Kidney epithelial cell (primary cell): ENCODE measurements at regions not wholly inside any gene's neighbourhood (a gene's known extent, or its start where the extent isn't known, plus 50 kb on each side); places are given as distances from the start of the nearest gene placed in this dataset.

Source experiments
- DNase-seq: peaks from one replicate; pipeline ENCODE4 v3.0.0-alpha.2; 2010; ENCODE audit warnings: low read depth
- H3K27me3 ChIP-seq: 2 replicates; pipeline ENCODE4 v1.6.0; 2011; ENCODE audit warnings: low read length; ENCODE audit not compliant: control insufficient read depth, insufficient read depth
- H3K36me3 ChIP-seq: 2 replicates; pipeline ENCODE4 v1.5.1; 2011; ENCODE audit warnings: low read length; ENCODE audit not compliant: control insufficient read depth, insufficient read depth
- H3K4me3 ChIP-seq: 2 replicates; pipeline ENCODE4 v1.5.1; 2011; ENCODE audit warnings: low read depth, mild to moderate bottlenecking, control low read depth, low read length
- TF ChIP-seq, protein P1 (sequence below): IDR thresholded peaks from 2 replicates; pipeline ENCODE4 v1.5.1; 2011; ENCODE audit warnings: mild to moderate bottlenecking, moderate library complexity, low read length, control low read depth, inconsistent platforms; ENCODE audit not compliant: insufficient read depth, poor library complexity, severe bottlenecking

DNA sequence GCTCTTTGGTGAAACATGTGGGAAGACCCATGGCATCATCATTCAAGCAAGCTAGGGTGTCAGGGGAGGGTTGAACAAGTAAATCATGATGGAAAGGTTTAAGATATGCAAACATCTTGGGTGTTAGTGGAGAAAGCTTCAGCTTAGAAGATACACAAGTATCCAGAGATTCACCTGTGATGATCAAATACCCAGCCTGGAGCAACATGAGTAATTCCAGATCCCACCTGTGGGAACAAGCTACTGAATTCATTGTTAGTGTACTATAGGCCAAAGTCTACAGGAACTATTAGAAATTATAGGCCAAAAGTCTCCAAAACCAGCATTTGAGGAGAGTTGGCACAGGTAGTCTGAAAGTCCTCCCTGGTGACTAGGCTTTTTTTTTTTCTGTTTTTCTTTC, 499.9 kb downstream of the NUF2 start:
- TF ChIP-seq, protein P1, sequence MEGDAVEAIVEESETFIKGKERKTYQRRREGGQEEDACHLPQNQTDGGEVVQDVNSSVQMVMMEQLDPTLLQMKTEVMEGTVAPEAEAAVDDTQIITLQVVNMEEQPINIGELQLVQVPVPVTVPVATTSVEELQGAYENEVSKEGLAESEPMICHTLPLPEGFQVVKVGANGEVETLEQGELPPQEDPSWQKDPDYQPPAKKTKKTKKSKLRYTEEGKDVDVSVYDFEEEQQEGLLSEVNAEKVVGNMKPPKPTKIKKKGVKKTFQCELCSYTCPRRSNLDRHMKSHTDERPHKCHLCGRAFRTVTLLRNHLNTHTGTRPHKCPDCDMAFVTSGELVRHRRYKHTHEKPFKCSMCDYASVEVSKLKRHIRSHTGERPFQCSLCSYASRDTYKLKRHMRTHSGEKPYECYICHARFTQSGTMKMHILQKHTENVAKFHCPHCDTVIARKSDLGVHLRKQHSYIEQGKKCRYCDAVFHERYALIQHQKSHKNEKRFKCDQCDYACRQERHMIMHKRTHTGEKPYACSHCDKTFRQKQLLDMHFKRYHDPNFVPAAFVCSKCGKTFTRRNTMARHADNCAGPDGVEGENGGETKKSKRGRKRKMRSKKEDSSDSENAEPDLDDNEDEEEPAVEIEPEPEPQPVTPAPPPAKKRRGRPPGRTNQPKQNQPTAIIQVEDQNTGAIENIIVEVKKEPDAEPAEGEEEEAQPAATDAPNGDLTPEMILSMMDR = no peak
- Histone ChIP-seq H3K4me3 (no peak overlapping the region), H3K27me3 (no peaks in the 10 kb centered on the region), H3K36me3 (no peaks in the 10 kb centered on the region)
- DNase-seq = no peak

GRCh38 chr1:163823017-163823416, 501.3 kb downstream of the NUF2 start:
- TF ChIP-seq, protein P1 = no peak
- no peak for DNase-seq
- H3K27me3 ChIP-seq = no peaks in the 10 kb centered on the region
- H3K4me3 ChIP-seq = no peak overlapping the region
- no peaks in the 10 kb centered on the region for H3K36me3 ChIP-seq

DNA sequence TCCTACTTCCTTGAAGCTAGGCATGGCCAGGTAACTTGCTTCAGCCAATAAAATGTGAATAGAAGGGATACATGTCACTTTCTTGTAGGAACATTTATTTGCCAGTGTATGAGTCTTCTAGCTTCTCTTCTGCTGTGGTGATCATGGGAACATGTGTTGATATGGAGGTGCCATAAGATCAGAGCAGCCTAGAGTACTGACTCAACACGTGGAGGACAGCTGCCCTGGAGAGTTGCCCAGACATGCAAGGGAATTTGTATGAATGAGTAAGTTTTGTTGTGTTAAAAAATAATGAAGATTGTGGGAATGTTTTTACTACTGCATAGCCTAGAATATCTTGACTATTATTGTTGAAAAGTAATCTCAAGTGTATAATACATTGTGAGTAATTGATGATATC, 502.3 kb downstream of the NUF2 start:
- Histone ChIP-seq H3K4me3 (no peak overlapping the region), H3K36me3 (no peaks in the 10 kb centered on the region), H3K27me3 (no peaks in the 10 kb centered on the region)
- DNase-seq = peak; percentile 12
- TF ChIP-seq, protein P1 = no peak

- Histone ChIP-seq H3K36me3 (no peaks in the 10 kb centered on the region), H3K27me3 (no peaks in the 10 kb centered on the region), H3K4me3 (no peak overlapping the region)
- TF ChIP-seq, protein P1 = no peak
- DNase-seq = no peak
Measured at GRCh38 chr1:163824490-163824889, 502.7 kb downstream of the NUF2 start.

- no peak for DNase-seq
Measured at GRCh38 chr1:163826500-163826899, 504.7 kb downstream of the NUF2 start.

DNA sequence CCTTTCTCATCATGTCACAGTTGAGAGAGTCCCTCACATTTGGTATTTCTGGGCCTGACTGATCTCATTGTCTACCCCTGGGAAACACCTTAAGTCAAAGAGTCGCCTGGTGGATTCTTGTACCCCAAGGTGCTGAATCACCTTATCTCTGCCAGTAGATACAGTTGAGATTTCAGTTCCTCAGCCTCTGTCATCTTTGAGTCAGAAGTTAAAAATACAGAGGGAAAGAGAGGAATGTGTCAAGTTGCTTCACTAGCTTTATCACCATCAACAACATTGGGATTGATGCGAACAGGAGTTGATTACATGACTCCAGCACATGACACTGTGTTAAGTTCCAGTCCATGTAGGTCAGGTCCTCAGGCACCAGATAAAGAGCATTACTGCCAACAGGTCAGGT, 513.0 kb downstream of the NUF2 start:
- TF ChIP-seq, protein P1 = no peak
- Histone ChIP-seq H3K4me3 (no peak overlapping the region), H3K36me3 (no peaks in the 10 kb centered on the region), H3K27me3 (no peaks in the 10 kb centered on the region)
- DNase-seq = no peak

More at GRCh38 chr1:163826500-163826899, 504.7 kb downstream of the NUF2 start:
- TF ChIP-seq, protein P1 = no peak
- Histone ChIP-seq H3K27me3 (no peaks in the 10 kb centered on the region), H3K36me3 (no peaks in the 10 kb centered on the region), H3K4me3 (no peak overlapping the region)
